HCT116 (cell line): ENCODE measurements at regions not wholly inside any gene's neighbourhood (a gene's known extent, or its start where the extent isn't known, plus 50 kb on each side); places are given as distances from the start of the nearest gene placed in this dataset.

Experiments used
- ATAC-seq: fragments of 200-7000 bp; cut with Tn5 transposase; 2 replicates; pipeline ENCODE4 v1.9.1; 2020; ENCODE audit warnings: mild to moderate bottlenecking, moderate library complexity
- BruUV-seq: library from RNA; stranded (reverse); fragments of 400-500 nt; replicated peaks from 2 replicates; lab custom pipeline; 2021; lab: Mats Ljungman, UMichigan
- CTCF ChIA-PET: fragments of 300-600 bp; sonication (Branson Sonifier 250); formaldehyde crosslinking; loops from one replicate; lab custom pipeline; 2021; ENCODE audit warnings: antibody characterized with exemption; lab: Charles Lee
- POLR2A ChIA-PET: fragments of 300-600, 350-600 bp; sonication (Branson Sonifier 250); formaldehyde crosslinking; loops from one replicate; lab custom pipeline; 2021; ENCODE audit warnings: antibody characterized with exemption; lab: Charles Lee
- RAD21 ChIA-PET, 2 experiments: fragments of 300-600 bp; sonication (Branson Sonifier 250); formaldehyde crosslinking; loops; one replicate each; lab custom pipeline; 2023; ENCODE audit warnings: low total read pairs in 2 of 2; ENCODE audit not compliant: uncharacterized antibody in 2 of 2, unreplicated experiment in 2 of 2, low non-redundant PET in 1 of 2; lab: Charles Lee
- DNase-seq: peaks from one replicate; pipeline ENCODE4 v3.0.0-alpha.2; 2010; ENCODE audit warnings: low read depth, low spot score
- H2AFZ ChIP-seq: fragments of 200-600 bp; shearing (Covaris generic), sonication (generic); 2 replicates; pipeline ENCODE4 v1.6.1; 2017; ENCODE audit warnings: low read depth, mixed run types, mixed read lengths, antibody characterized with exemption, low read length; ENCODE audit not compliant: poor library complexity, severe bottlenecking
- H3K27ac ChIP-seq: 2 replicates; pipeline ENCODE4 v1.5.1; 2012; ENCODE audit warnings: low read depth, low read length
- H3K27me3 ChIP-seq: fragments of 200-600 bp; sonication (generic); 2 replicates; pipeline ENCODE4 v1.6.1; 2016; ENCODE audit warnings: mixed run types, low read length, mixed read lengths; ENCODE audit not compliant: insufficient read depth
- H3K36me3 ChIP-seq, 2 experiments: fragments of 200-500 bp in 1 of 2; fragments of 200-600 bp in 1 of 2; sonication (Bioruptor generic) in 1 of 2; sonication (generic) in 1 of 2; 2 replicates each; pipeline versions ENCODE4 v1.5.1 to v1.6.1; 2014 to 2016; ENCODE audit warnings: low read length in 2 of 2, inconsistent platforms in 1 of 2, mixed read lengths in 1 of 2, mixed run types in 1 of 2; ENCODE audit not compliant: insufficient read depth in 2 of 2, control insufficient read depth in 1 of 2
- H3K4me1 ChIP-seq, 2 experiments: fragments of 200-600 bp in 1 of 2; sonication (generic) in 1 of 2; 2 replicates each; pipeline versions ENCODE4 v1.5.1 to v1.6.1; 2012 to 2017; ENCODE audit warnings: low read length in 2 of 2, inconsistent platforms in 1 of 2, mild to moderate bottlenecking in 1 of 2, mixed read lengths in 1 of 2, mixed run types in 1 of 2, moderate library complexity in 1 of 2; ENCODE audit not compliant: insufficient read depth in 2 of 2, control insufficient read depth in 1 of 2
- H3K4me2 ChIP-seq: fragments of 200-600 bp; sonication (generic); 2 replicates; pipeline ENCODE4 v1.6.1; 2017; ENCODE audit warnings: mixed run types, low read length, mixed read lengths
- H3K4me3 ChIP-seq, 2 experiments: fragments of 200-600 bp in 1 of 2; sonication (generic) in 1 of 2; replicated peaks in 1 of 2; 2 replicates each; pipeline ENCODE4 v1.5.1; 2011 to 2016; ENCODE audit warnings: low read length in 2 of 2, control low read depth in 1 of 2, low read depth in 1 of 2, mild to moderate bottlenecking in 1 of 2, mixed read lengths in 1 of 2, mixed run types in 1 of 2
- H3K79me2 ChIP-seq: fragments of 200-600 bp; sonication (generic); 2 replicates; pipeline ENCODE4 v1.6.1; 2017; ENCODE audit warnings: mild to moderate bottlenecking, mixed run types, low read length, moderate library complexity, mixed read lengths; ENCODE audit not compliant: insufficient read depth
- H3K9ac ChIP-seq: fragments of 200-600 bp; sonication (generic); 2 replicates; pipeline ENCODE4 v1.6.1; 2016; ENCODE audit warnings: low read length, mixed read lengths
- H3K9me2 ChIP-seq: fragments of 200-600 bp; sonication (generic), shearing (Covaris generic); 2 replicates; pipeline ENCODE4 v1.6.1; 2017; ENCODE audit warnings: mixed run types, mild to moderate bottlenecking, moderate library complexity; ENCODE audit not compliant: insufficient read depth
- H3K9me3 ChIP-seq, 2 experiments: fragments of 200-500 bp in 1 of 2; fragments of 200-600 bp in 1 of 2; sonication (Bioruptor generic) in 1 of 2; sonication (generic) in 1 of 2; 2 replicates each; pipeline ENCODE4 v1.6.1; 2014 to 2017; ENCODE audit warnings: low read length in 2 of 2, mixed read lengths in 2 of 2, inconsistent platforms in 1 of 2, low read depth in 1 of 2, mild to moderate bottlenecking in 1 of 2, mixed run types in 1 of 2, moderate library complexity in 1 of 2; ENCODE audit not compliant: control insufficient read depth in 1 of 2, insufficient read depth in 1 of 2
- H4K20me1 ChIP-seq: fragments of 200-600 bp; sonication (generic), shearing (Covaris generic); 2 replicates; pipeline ENCODE4 v1.6.1; 2017; ENCODE audit warnings: mixed run types, mild to moderate bottlenecking, moderate library complexity; ENCODE audit not compliant: insufficient read depth
- ATF3 ChIP-seq: IDR thresholded peaks from 2 replicates; pipeline ENCODE4 v1.6.1; 2012
- CBX3 ChIP-seq: IDR thresholded peaks from 2 replicates; pipeline ENCODE4 v1.6.1; 2012; ENCODE audit warnings: low read depth
- CEBPB ChIP-seq: IDR thresholded peaks from 2 replicates; pipeline ENCODE4 v1.6.1; 2012; ENCODE audit warnings: low read depth
- CTCF ChIP-seq, 3 experiments: fragments of 200-600 bp in 1 of 3; sonication (generic) in 1 of 3; IDR thresholded peaks in 2 of 3; conservative IDR thresholded peaks in 1 of 3; 2 replicates each; pipeline ENCODE4 v1.5.1; 2012 to 2017; ENCODE audit warnings: low read depth in 2 of 3, low read length in 2 of 3, antibody characterized with exemption in 1 of 3, borderline replicate concordance in 1 of 3, control low read depth in 1 of 3, mild to moderate bottlenecking in 1 of 3, mixed read lengths in 1 of 3, mixed run types in 1 of 3, moderate library complexity in 1 of 3; ENCODE audit not compliant: insufficient read depth in 1 of 3
- MAX ChIP-seq: IDR thresholded peaks from 2 replicates; pipeline ENCODE4 v1.6.1; 2012
- POLR2A ChIP-seq: IDR thresholded peaks from 2 replicates; pipeline ENCODE4 v1.7.0; 2011; ENCODE audit warnings: borderline replicate concordance; ENCODE audit not compliant: insufficient read depth, insufficient read length; ENCODE audit errors: extremely low read depth
- POLR2AphosphoS5 ChIP-seq: IDR thresholded peaks from 2 replicates; pipeline ENCODE4 v1.6.1; 2011; ENCODE audit warnings: mild to moderate bottlenecking, low read depth, low read length, moderate library complexity
- RAD21 ChIP-seq: IDR thresholded peaks from 2 replicates; pipeline ENCODE4 v1.6.1; 2012; ENCODE audit warnings: low read depth, mild to moderate bottlenecking
- REST ChIP-seq: IDR thresholded peaks from 2 replicates; pipeline ENCODE4 v1.6.1; 2012; ENCODE audit warnings: low read depth
- SIN3A ChIP-seq: IDR thresholded peaks from 2 replicates; pipeline ENCODE4 v1.6.1; 2012; ENCODE audit warnings: low read depth
- SP1 ChIP-seq: IDR thresholded peaks from 2 replicates; pipeline ENCODE4 v1.6.1; 2012; ENCODE audit warnings: low read depth
- TCF7L2 ChIP-seq: IDR thresholded peaks from 2 replicates; pipeline ENCODE4 v1.7.0; 2011; ENCODE audit warnings: borderline replicate concordance, inconsistent platforms; ENCODE audit not compliant: insufficient read depth, insufficient read length; ENCODE audit errors: extremely low read depth
- ZBTB33 ChIP-seq: IDR thresholded peaks from 2 replicates; pipeline ENCODE4 v1.6.1; 2011; ENCODE audit warnings: mild to moderate bottlenecking, low read length, moderate library complexity; ENCODE audit not compliant: insufficient replicate concordance; ENCODE audit errors: extremely low read depth
- intact Hi-C: fragments of 100-400 bp; cut with micrococcal nuclease; formaldehyde crosslinking; loops from 2 replicates; pipeline ENCODE4 v1.10.0; 2022

- ChIA-PET RAD21 (no interaction called here), CTCF (no interaction called here), POLR2A (no interaction called here)
- H3K4me3 ChIP-seq: no peak overlapping the region
- no peak overlapping the region for H3K9ac ChIP-seq
- no peak overlapping the region for H3K4me2 ChIP-seq
- no peak for DNase-seq
- peaks cover 2% of the 10 kb centered on the region; the same call in 1 of the 2 replicates for H3K27me3 ChIP-seq
- no peaks in the 10 kb centered on the region for H3K9me3 ChIP-seq
- no peak overlapping the region for H2AFZ ChIP-seq
- H4K20me1 ChIP-seq: no peaks in the 10 kb centered on the region
- no peak overlapping the region for H3K27ac ChIP-seq
- no peaks in the 10 kb centered on the region for H3K79me2 ChIP-seq
- H3K4me1 ChIP-seq: no peaks in the 10 kb centered on the region
- no peaks in the 10 kb centered on the region for H3K9me2 ChIP-seq
- BruUV-seq: no TSS peak
- intact Hi-C loops: no loop called here
- H3K36me3 ChIP-seq: no peaks in the 10 kb centered on the region
- no peak for TF ChIP-seq ATF3
- no peak for TF ChIP-seq SP1
- no peak for TF ChIP-seq POLR2AphosphoS5
- TF ChIP-seq, all 23 proteins: peak for 0
- no peak for ATAC-seq
Observed at GRCh38 chr3:14042680-14043079, 82.0 kb downstream of the CHCHD4 start.

GRCh38 chr3:14039149-14039548 is 85.5 kb downstream of the CHCHD4 start:
- RAD21 ChIA-PET: no interaction called here
- Histone ChIP-seq H3K27ac (no peak overlapping the region), H3K4me1 (no peaks in the 10 kb centered on the region), H2AFZ (no peak overlapping the region), H3K9ac (no peak overlapping the region), H4K20me1 (no peaks in the 10 kb centered on the region), H3K36me3 (no peaks in the 10 kb centered on the region), H3K27me3 (no peaks in the 10 kb centered on the region), H3K79me2 (no peaks in the 10 kb centered on the region), H3K4me2 (no peak overlapping the region), H3K4me3 (no peak overlapping the region), H3K9me3 (peaks cover 0 to 3% of the 10 kb centered on the region in 2 experiments; a peak in 2 of 4 replicates), H3K9me2 (no peaks in the 10 kb centered on the region)
- CTCF ChIA-PET: no interaction called here
- ATAC-seq: no peak
- intact Hi-C loops: no loop called here
- DNase-seq: no peak
- POLR2A ChIA-PET: no interaction called here
- no TSS peak for BruUV-seq
- TF ChIP-seq CEBPB (no peak), CBX3 (no peak), CTCF (IDR thresholded peaks at IDR 0.05 in 2 of 3, conservative IDR thresholded peaks at IDR 0.05 in 1 of 3; ENCODE audit: borderline replicate concordance in 1 of 3, insufficient read depth in 1 of 3, low read depth in 2 of 3, low read length in 2 of 3) (no peak), REST (no peak), TCF7L2 (no peak), POLR2A (no peak), ZBTB33 (no peak), MAX (no peak), SIN3A (no peak), RAD21 (no peak)
